Tibial nerve (tissue), 3 donors: ENCODE measurements at regions not wholly inside any gene's neighbourhood (a gene's known extent, or its start where the extent isn't known, plus 50 kb on each side); places are given as distances from the start of the nearest gene placed in this dataset.

ENCODE experiments used
- POLR2A ChIP-seq, 2 donors: fragments of 450-650 bp; IDR thresholded peaks; one replicate each; pipeline ENCODE4 v1.6.1; 2017; ENCODE audit warnings: antibody characterized with exemption in 2 of 2, mild to moderate bottlenecking in 2 of 2, moderate library complexity in 2 of 2
- TF ChIP-seq, protein P1 (sequence below), 5 experiments: fragments of 200-600 bp in 3 of 5; fragments of 450-650 bp in 2 of 5; sonication (generic) in 3 of 5; IDR thresholded peaks; one replicate each; pipeline ENCODE4 v1.5.1; 2016 to 2019; ENCODE audit warnings: antibody characterized with exemption in 5 of 5, mild to moderate bottlenecking in 3 of 5, moderate library complexity in 2 of 5

DNA sequence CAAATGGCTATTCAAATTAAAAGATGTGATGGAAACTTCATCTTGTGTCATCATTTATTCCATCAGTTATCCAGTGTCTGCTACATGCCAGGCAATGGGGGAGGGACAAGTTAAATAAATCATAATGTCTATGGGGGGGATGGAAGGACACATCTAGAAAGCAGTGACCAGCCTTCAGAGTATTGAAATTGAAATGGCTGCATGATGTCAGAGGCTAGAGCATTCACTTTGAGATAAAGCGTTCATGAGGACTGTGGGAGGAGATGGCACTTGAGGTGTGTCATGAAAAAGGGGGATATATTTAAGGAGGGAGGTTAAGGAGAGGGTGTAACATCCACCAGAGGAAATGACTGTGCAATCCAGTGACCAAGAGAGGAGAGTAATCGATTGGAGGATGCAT, 50.6 kb downstream of the SLIT2 start:
- TF ChIP-seq, protein P1, sequence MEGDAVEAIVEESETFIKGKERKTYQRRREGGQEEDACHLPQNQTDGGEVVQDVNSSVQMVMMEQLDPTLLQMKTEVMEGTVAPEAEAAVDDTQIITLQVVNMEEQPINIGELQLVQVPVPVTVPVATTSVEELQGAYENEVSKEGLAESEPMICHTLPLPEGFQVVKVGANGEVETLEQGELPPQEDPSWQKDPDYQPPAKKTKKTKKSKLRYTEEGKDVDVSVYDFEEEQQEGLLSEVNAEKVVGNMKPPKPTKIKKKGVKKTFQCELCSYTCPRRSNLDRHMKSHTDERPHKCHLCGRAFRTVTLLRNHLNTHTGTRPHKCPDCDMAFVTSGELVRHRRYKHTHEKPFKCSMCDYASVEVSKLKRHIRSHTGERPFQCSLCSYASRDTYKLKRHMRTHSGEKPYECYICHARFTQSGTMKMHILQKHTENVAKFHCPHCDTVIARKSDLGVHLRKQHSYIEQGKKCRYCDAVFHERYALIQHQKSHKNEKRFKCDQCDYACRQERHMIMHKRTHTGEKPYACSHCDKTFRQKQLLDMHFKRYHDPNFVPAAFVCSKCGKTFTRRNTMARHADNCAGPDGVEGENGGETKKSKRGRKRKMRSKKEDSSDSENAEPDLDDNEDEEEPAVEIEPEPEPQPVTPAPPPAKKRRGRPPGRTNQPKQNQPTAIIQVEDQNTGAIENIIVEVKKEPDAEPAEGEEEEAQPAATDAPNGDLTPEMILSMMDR (IDR thresholded peaks at IDR 0.05): no peak
- TF ChIP-seq POLR2A (IDR thresholded peaks at IDR 0.05): no peak
